ENCODE measurements at regions not wholly inside any gene's neighbourhood (a gene's known extent, or its start where the extent isn't known, plus 50 kb on each side); places are given as distances from the start of the nearest gene placed in this dataset.

GRCh38 chr7:38066391-38066790 is 111.7 kb upstream of the STARD3NL start:
- Histone ChIP-seq H3K4me3 (ENCODE audit: low read depth, low read length) (no peak overlapping the region), H3K36me3 (ENCODE audit: control insufficient read depth, insufficient read depth, low read length) (no peaks in the 10 kb centered on the region), H3K27me3 (ENCODE audit: control insufficient read depth, insufficient read depth, low read length) (no peaks in the 10 kb centered on the region)
- no peak for TF ChIP-seq CTCF (IDR thresholded peaks at IDR 0.05; ENCODE audit: insufficient read depth, low read depth, low read length)
- no peak for DNase-seq (ENCODE audit: low read depth)
- ChIA-PET POLR2A (no interaction called here), CTCF (interaction anchor here (0.6 kb wide), 1 partner anchor 11 kb away, joined by 3 read pairs; no protein-coding TSS in a partner anchor)

GRCh38 chr7:38068461-38068860 is 109.6 kb upstream of the STARD3NL start:
- ChIA-PET POLR2A (no interaction called here), CTCF (interaction anchor here (1.0 kb wide), 1 partner anchor 9 kb away, joined by 3 read pairs; no protein-coding TSS in a partner anchor)
- Histone ChIP-seq H3K27me3 (ENCODE audit: control insufficient read depth, insufficient read depth, low read length) (no peaks in the 10 kb centered on the region), H3K36me3 (ENCODE audit: control insufficient read depth, insufficient read depth, low read length) (no peaks in the 10 kb centered on the region), H3K4me3 (ENCODE audit: low read depth, low read length) (no peak overlapping the region)
- DNase-seq (ENCODE audit: low read depth): no peak
- no peak for TF ChIP-seq CTCF (IDR thresholded peaks at IDR 0.05; ENCODE audit: insufficient read depth, low read depth, low read length)

GRCh38 chr7:38069052-38069451 is 109.0 kb upstream of the STARD3NL start:
- no peak for TF ChIP-seq CTCF (IDR thresholded peaks at IDR 0.05; ENCODE audit: insufficient read depth, low read depth, low read length)
- no peak overlapping the region for H3K4me3 ChIP-seq (ENCODE audit: low read depth, low read length)
- H3K36me3 ChIP-seq (ENCODE audit: control insufficient read depth, insufficient read depth, low read length): no peaks in the 10 kb centered on the region
- ChIA-PET POLR2A (no interaction called here), CTCF (no interaction called here)
- H3K27me3 ChIP-seq (ENCODE audit: control insufficient read depth, insufficient read depth, low read length): no peaks in the 10 kb centered on the region
- no peak for DNase-seq (ENCODE audit: low read depth)

- no peak for DNase-seq (ENCODE audit: low read depth)
- TF ChIP-seq CTCF (IDR thresholded peaks at IDR 0.05; ENCODE audit: insufficient read depth, low read depth, low read length): no peak
- ChIA-PET CTCF (no interaction called here), POLR2A (no interaction called here)
- Histone ChIP-seq H3K4me3 (ENCODE audit: low read depth, low read length) (no peak overlapping the region), H3K27me3 (ENCODE audit: control insufficient read depth, insufficient read depth, low read length) (no peaks in the 10 kb centered on the region), H3K36me3 (ENCODE audit: control insufficient read depth, insufficient read depth, low read length) (no peaks in the 10 kb centered on the region)
These were observed 107.3 kb upstream of the STARD3NL start for GRCh38 chr7:38070718-38071117.

GRCh38 chr7:38086857-38087256 is 91.2 kb upstream of the STARD3NL start:
- TF ChIP-seq CTCF (IDR thresholded peaks at IDR 0.05; ENCODE audit: insufficient read depth, low read depth, low read length): no peak
- DNase-seq (ENCODE audit: low read depth): no peak
- Histone ChIP-seq H3K36me3 (ENCODE audit: control insufficient read depth, insufficient read depth, low read length) (no peaks in the 10 kb centered on the region), H3K27me3 (ENCODE audit: control insufficient read depth, insufficient read depth, low read length) (no peaks in the 10 kb centered on the region), H3K4me3 (ENCODE audit: low read depth, low read length) (no peak overlapping the region)
- POLR2A ChIA-PET: no interaction called here
- CTCF ChIA-PET: interaction anchor here (1.4 kb wide), 1 partner anchor 18 kb away, joined by 3 read pairs; no protein-coding TSS in a partner anchor

All from BJ (cell line).